ENCODE measurements at regions not wholly inside any gene's neighbourhood (a gene's known extent, or its start where the extent isn't known, plus 50 kb on each side); places are given as distances from the start of the nearest gene placed in this dataset.

- H3K4me3 ChIP-seq (ENCODE audit: insufficient read depth, low read depth, low read length) = no peak overlapping the region
- H3K9me3 ChIP-seq (ENCODE audit: control insufficient read depth, low read length) = no peaks in the 10 kb centered on the region
- no peaks in the 10 kb centered on the region for H3K27me3 ChIP-seq (ENCODE audit: control insufficient read depth, insufficient read depth, low read length, poor library complexity, severe bottlenecking)
- 57 to 65% methylated on average over 2 of the region's 2 CpGs for WGBS, 2 experiments
- H3K4me1 ChIP-seq (ENCODE audit: control insufficient read depth, insufficient read depth, low read length) = peaks cover 3% of the 10 kb centered on the region
- H3K36me3 ChIP-seq (ENCODE audit: control insufficient read depth, insufficient read depth, low read length) = no peaks in the 10 kb centered on the region
- H3K27ac ChIP-seq (ENCODE audit: insufficient read depth, low read depth, low read length, poor library complexity, severe bottlenecking) = no peak overlapping the region
Observed at GRCh38 chr2:49360407-49360767, 206.1 kb upstream of the FSHR start.

- H3K4me1 ChIP-seq (ENCODE audit: control insufficient read depth, insufficient read depth, low read length) = peaks cover 3% of the 10 kb centered on the region
- 63 to 82% methylated on average over 2 of the region's 2 CpGs for WGBS, 2 experiments
- H3K4me3 ChIP-seq (ENCODE audit: insufficient read depth, low read depth, low read length) = no peak overlapping the region
- no peaks in the 10 kb centered on the region for H3K27me3 ChIP-seq (ENCODE audit: control insufficient read depth, insufficient read depth, low read length, poor library complexity, severe bottlenecking)
- H3K9me3 ChIP-seq (ENCODE audit: control insufficient read depth, low read length) = no peaks in the 10 kb centered on the region
- H3K36me3 ChIP-seq (ENCODE audit: control insufficient read depth, insufficient read depth, low read length) = no peaks in the 10 kb centered on the region
- no peak overlapping the region for H3K27ac ChIP-seq (ENCODE audit: insufficient read depth, low read depth, low read length, poor library complexity, severe bottlenecking)
Observed at GRCh38 chr2:49359721-49360406, 205.5 kb upstream of the FSHR start.

DNA sequence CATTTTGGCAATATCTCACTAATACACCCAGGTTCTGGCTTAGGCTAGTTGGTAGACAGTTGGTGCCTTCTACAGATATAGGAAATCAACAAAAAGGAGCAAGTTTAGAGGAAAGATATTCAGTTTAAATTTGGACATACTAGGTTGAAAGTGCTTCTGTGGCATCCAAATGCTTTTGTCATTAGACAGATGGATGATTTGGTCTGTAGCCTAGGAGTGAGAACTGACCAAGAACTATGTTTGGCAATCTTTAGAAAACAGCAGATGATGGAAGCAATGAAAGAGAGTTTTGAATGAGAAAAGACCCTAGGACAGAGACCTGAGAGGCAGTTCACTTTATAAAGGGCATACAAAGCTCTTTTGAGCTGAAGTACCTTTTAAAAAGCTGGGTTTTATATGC is 201.3 kb upstream of the FSHR start:
- no peak overlapping the region for H3K27ac ChIP-seq (ENCODE audit: insufficient read depth, low read depth, low read length, poor library complexity, severe bottlenecking)
- H3K4me3 ChIP-seq (ENCODE audit: insufficient read depth, low read depth, low read length) = no peak overlapping the region
- no peaks in the 10 kb centered on the region for H3K9me3 ChIP-seq (ENCODE audit: control insufficient read depth, low read length)
- H3K27me3 ChIP-seq (ENCODE audit: control insufficient read depth, insufficient read depth, low read length, poor library complexity, severe bottlenecking) = no peaks in the 10 kb centered on the region
- H3K36me3 ChIP-seq (ENCODE audit: control insufficient read depth, insufficient read depth, low read length) = no peaks in the 10 kb centered on the region
- peaks cover 3% of the 10 kb centered on the region for H3K4me1 ChIP-seq (ENCODE audit: control insufficient read depth, insufficient read depth, low read length)

GRCh38 chr2:49351560-49351959 is 197.2 kb upstream of the FSHR start:
- Histone ChIP-seq H3K27me3 (ENCODE audit: control insufficient read depth, insufficient read depth, low read length, poor library complexity, severe bottlenecking) (no peaks in the 10 kb centered on the region), H3K4me1 (ENCODE audit: control insufficient read depth, insufficient read depth, low read length) (no peaks in the 10 kb centered on the region), H3K36me3 (ENCODE audit: control insufficient read depth, insufficient read depth, low read length) (no peaks in the 10 kb centered on the region), H3K27ac (ENCODE audit: insufficient read depth, low read depth, low read length, poor library complexity, severe bottlenecking) (no peak overlapping the region), H3K4me3 (ENCODE audit: insufficient read depth, low read depth, low read length) (no peak overlapping the region), H3K9me3 (ENCODE audit: control insufficient read depth, low read length) (no peaks in the 10 kb centered on the region)
- WGBS, 2 experiments = 65 to 80% methylated on average over 4 of the region's 4 CpGs

DNA sequence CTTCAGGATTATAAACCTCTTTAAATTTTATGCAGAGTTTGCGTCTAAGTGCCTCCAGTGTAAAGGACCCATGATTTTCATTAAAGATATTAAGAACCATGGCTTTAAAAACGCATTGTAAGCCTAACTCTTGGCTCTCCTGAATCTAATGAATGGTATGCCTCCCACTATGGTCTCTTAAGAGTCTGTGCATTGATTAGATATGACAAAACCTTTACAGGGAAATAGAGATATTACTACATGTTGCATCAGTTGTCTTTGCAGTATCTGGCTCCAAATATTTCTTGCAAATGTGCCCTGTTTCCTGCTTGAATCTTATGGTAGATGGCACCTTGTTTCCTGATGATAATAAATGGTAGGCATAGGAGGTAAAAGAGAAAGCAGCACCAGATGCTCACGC is 189.3 kb upstream of the FSHR start:
- 94 to 96% methylated on average over 3 of the region's 3 CpGs for WGBS, 2 experiments
- no peak overlapping the region for H3K27ac ChIP-seq (ENCODE audit: insufficient read depth, low read depth, low read length, poor library complexity, severe bottlenecking)
- H3K9me3 ChIP-seq (ENCODE audit: control insufficient read depth, low read length) = no peaks in the 10 kb centered on the region
- H3K4me1 ChIP-seq (ENCODE audit: control insufficient read depth, insufficient read depth, low read length) = no peaks in the 10 kb centered on the region
- no peaks in the 10 kb centered on the region for H3K27me3 ChIP-seq (ENCODE audit: control insufficient read depth, insufficient read depth, low read length, poor library complexity, severe bottlenecking)
- no peak overlapping the region for H3K4me3 ChIP-seq (ENCODE audit: insufficient read depth, low read depth, low read length)
- no peaks in the 10 kb centered on the region for H3K36me3 ChIP-seq (ENCODE audit: control insufficient read depth, insufficient read depth, low read length)

DNA sequence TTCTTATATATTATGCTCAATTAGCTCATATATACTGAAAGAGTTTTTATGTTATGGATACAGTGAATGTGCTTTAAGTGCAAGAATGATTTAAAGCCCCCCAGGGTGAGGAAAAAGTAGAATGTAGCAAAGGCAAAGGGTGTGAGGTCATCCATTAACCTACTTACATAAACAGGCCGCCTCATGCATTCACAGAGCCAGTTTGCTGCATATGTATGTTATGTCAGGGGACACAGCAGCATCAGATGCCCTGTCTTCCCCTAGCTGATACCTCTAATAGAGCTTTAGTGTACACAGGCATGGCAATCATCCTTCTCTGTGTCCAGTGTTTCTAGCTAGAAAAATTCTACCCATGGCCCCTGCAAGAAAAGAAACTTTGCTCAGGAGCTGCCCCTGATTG is 187.8 kb upstream of the FSHR start:
- Histone ChIP-seq H3K9me3 (ENCODE audit: control insufficient read depth, low read length) (no peaks in the 10 kb centered on the region), H3K27ac (ENCODE audit: insufficient read depth, low read depth, low read length, poor library complexity, severe bottlenecking) (no peak overlapping the region), H3K36me3 (ENCODE audit: control insufficient read depth, insufficient read depth, low read length) (no peaks in the 10 kb centered on the region), H3K4me3 (ENCODE audit: insufficient read depth, low read depth, low read length) (no peak overlapping the region), H3K4me1 (ENCODE audit: control insufficient read depth, insufficient read depth, low read length) (no peaks in the 10 kb centered on the region), H3K27me3 (ENCODE audit: control insufficient read depth, insufficient read depth, low read length, poor library complexity, severe bottlenecking) (no peaks in the 10 kb centered on the region)
- 85 to 86% methylated on average over 1 of the region's 1 CpG for WGBS, 2 experiments

- H3K9me3 ChIP-seq (ENCODE audit: control insufficient read depth, low read length) = no peaks in the 10 kb centered on the region
- H3K36me3 ChIP-seq (ENCODE audit: control insufficient read depth, insufficient read depth, low read length) = no peaks in the 10 kb centered on the region
- H3K4me3 ChIP-seq (ENCODE audit: insufficient read depth, low read depth, low read length) = no peak overlapping the region
- H3K27ac ChIP-seq (ENCODE audit: insufficient read depth, low read depth, low read length, poor library complexity, severe bottlenecking) = no peak overlapping the region
- WGBS, 2 experiments = 92 to 94% methylated on average over 4 to 5 of the region's 5 CpGs
- H3K4me1 ChIP-seq (ENCODE audit: control insufficient read depth, insufficient read depth, low read length) = no peaks in the 10 kb centered on the region
- no peaks in the 10 kb centered on the region for H3K27me3 ChIP-seq (ENCODE audit: control insufficient read depth, insufficient read depth, low read length, poor library complexity, severe bottlenecking)
Observed at GRCh38 chr2:49335546-49335945, 181.2 kb upstream of the FSHR start.

DNA sequence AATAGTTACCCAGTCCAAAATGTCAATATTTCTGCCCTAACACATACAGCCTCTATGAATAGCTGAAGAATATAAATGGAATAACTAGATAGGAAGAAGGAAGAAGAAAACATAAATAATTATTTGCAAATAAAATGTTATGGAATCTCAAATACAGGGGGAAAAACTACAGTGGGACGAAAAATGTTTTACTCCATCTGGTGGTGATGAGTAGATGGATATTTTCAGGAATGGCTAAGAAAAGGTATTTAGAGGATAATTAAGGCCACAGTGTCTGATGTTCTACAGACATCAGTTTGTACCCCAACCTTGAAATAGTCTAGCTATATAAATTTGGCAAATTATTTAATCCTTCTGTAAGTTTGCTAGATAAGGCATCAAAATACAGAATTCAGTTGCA is 178.1 kb upstream of the FSHR start:
- H3K27me3 ChIP-seq (ENCODE audit: control insufficient read depth, insufficient read depth, low read length, poor library complexity, severe bottlenecking) = no peaks in the 10 kb centered on the region
- no peak overlapping the region for H3K4me3 ChIP-seq (ENCODE audit: insufficient read depth, low read depth, low read length)
- H3K36me3 ChIP-seq (ENCODE audit: control insufficient read depth, insufficient read depth, low read length) = no peaks in the 10 kb centered on the region
- WGBS, 2 experiments = 86 to 97% methylated on average over 1 of the region's 1 CpG
- H3K4me1 ChIP-seq (ENCODE audit: control insufficient read depth, insufficient read depth, low read length) = no peaks in the 10 kb centered on the region
- no peak overlapping the region for H3K27ac ChIP-seq (ENCODE audit: insufficient read depth, low read depth, low read length, poor library complexity, severe bottlenecking)
- no peaks in the 10 kb centered on the region for H3K9me3 ChIP-seq (ENCODE audit: control insufficient read depth, low read length)

- Histone ChIP-seq H3K4me1 (ENCODE audit: control insufficient read depth, insufficient read depth, low read length) (no peaks in the 10 kb centered on the region), H3K27ac (ENCODE audit: insufficient read depth, low read depth, low read length, poor library complexity, severe bottlenecking) (no peak overlapping the region), H3K9me3 (ENCODE audit: control insufficient read depth, low read length) (no peaks in the 10 kb centered on the region), H3K27me3 (ENCODE audit: control insufficient read depth, insufficient read depth, low read length, poor library complexity, severe bottlenecking) (no peaks in the 10 kb centered on the region), H3K36me3 (ENCODE audit: control insufficient read depth, insufficient read depth, low read length) (no peaks in the 10 kb centered on the region), H3K4me3 (ENCODE audit: insufficient read depth, low read depth, low read length) (no peak overlapping the region)
- 86 to 88% methylated on average over 1 of the region's 1 CpG for WGBS, 2 experiments
Observed at GRCh38 chr2:49318531-49318930, 164.2 kb upstream of the FSHR start.

DNA sequence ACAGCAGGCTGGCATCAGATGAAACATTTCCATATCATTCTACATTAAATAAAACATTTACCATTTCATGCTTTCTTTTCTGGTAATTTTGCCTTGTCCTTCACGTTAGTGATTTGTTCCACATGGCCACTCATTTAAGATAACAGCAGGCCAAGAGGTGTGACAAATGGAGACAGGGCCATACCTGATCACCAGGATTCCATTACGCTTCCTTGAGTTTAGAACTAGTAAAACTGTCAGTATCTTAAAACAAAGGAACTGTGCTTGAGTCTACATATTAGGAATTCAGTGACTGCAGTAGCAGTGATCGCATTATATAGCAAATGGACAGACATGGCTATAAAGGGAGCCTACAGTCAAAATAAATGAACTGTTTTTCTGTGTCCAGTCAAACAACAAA is 155.1 kb upstream of the FSHR start:
- Histone ChIP-seq H3K27ac (ENCODE audit: insufficient read depth, low read depth, low read length, poor library complexity, severe bottlenecking) (no peak overlapping the region), H3K4me3 (ENCODE audit: insufficient read depth, low read depth, low read length) (no peak overlapping the region), H3K4me1 (ENCODE audit: control insufficient read depth, insufficient read depth, low read length) (no peaks in the 10 kb centered on the region), H3K9me3 (ENCODE audit: control insufficient read depth, low read length) (no peaks in the 10 kb centered on the region), H3K36me3 (ENCODE audit: control insufficient read depth, insufficient read depth, low read length) (no peaks in the 10 kb centered on the region), H3K27me3 (ENCODE audit: control insufficient read depth, insufficient read depth, low read length, poor library complexity, severe bottlenecking) (no peaks in the 10 kb centered on the region)
- 93 to 97% methylated on average over 3 of the region's 3 CpGs for WGBS, 2 experiments

- no peaks in the 10 kb centered on the region for H3K4me1 ChIP-seq (ENCODE audit: control insufficient read depth, insufficient read depth, low read length)
- no peak overlapping the region for H3K4me3 ChIP-seq (ENCODE audit: insufficient read depth, low read depth, low read length)
- 89 to 90% methylated on average over 3 of the region's 3 CpGs for WGBS, 2 experiments
- H3K27ac ChIP-seq (ENCODE audit: insufficient read depth, low read depth, low read length, poor library complexity, severe bottlenecking) = no peak overlapping the region
- H3K36me3 ChIP-seq (ENCODE audit: control insufficient read depth, insufficient read depth, low read length) = no peaks in the 10 kb centered on the region
- H3K9me3 ChIP-seq (ENCODE audit: control insufficient read depth, low read length) = no peaks in the 10 kb centered on the region
- no peaks in the 10 kb centered on the region for H3K27me3 ChIP-seq (ENCODE audit: control insufficient read depth, insufficient read depth, low read length, poor library complexity, severe bottlenecking)
Observed at GRCh38 chr2:49306925-49307324, 152.6 kb upstream of the FSHR start.
